HG03060 (cell line): ENCODE measurements at regions not wholly inside any gene's neighbourhood (a gene's known extent, or its start where the extent isn't known, plus 50 kb on each side); places are given as distances from the start of the nearest gene placed in this dataset.
A peak's percentile ranks its signal among the peaks of the same experiment; 100 is the strongest.

Source experiments
- ATAC-seq: cut with Tn5 transposase; IDR thresholded peaks from one replicate; pipeline ENCODE4 v1.9.1; 2021; ENCODE audit warnings: low read depth, moderate number of reproducible peaks; ENCODE audit not compliant: unreplicated experiment

- peak; percentile 94 for ATAC-seq
Observed at GRCh38 chr14:62081012-62081612, 318.9 kb downstream of the SNAPC1 start.

- ATAC-seq = no peak
Observed at GRCh38 chr14:62081951-62082350, 319.7 kb downstream of the SNAPC1 start.

- ATAC-seq = no peak
Observed at GRCh38 chr14:62082779-62083178, 320.6 kb downstream of the SNAPC1 start.

- no peak for ATAC-seq
Observed at GRCh38 chr14:62084020-62084419, 321.8 kb downstream of the SNAPC1 start.

GRCh38 chr14:62087191-62087590 lies 325.0 kb downstream of the SNAPC1 start:
- ATAC-seq = no peak

GRCh38 chr14:62093736-62094135 lies 331.5 kb downstream of the SNAPC1 start:
- ATAC-seq = no peak

GRCh38 chr14:62097072-62097471 lies 334.9 kb downstream of the SNAPC1 start:
- ATAC-seq = no peak

- no peak for ATAC-seq
Observed at GRCh38 chr14:62097824-62098223, 335.6 kb downstream of the SNAPC1 start.

GRCh38 chr14:62098357-62098756 lies 336.1 kb downstream of the SNAPC1 start:
- ATAC-seq = no peak

- ATAC-seq = no peak
Observed at GRCh38 chr14:62099091-62099490, 336.9 kb downstream of the SNAPC1 start.

GRCh38 chr14:62101189-62101588 lies 339.0 kb downstream of the SNAPC1 start:
- ATAC-seq = no peak

GRCh38 chr14:62101673-62102348 lies 339.6 kb downstream of the SNAPC1 start:
- no peak for ATAC-seq

- ATAC-seq = no peak
Observed at GRCh38 chr14:62102349-62102725, 340.1 kb downstream of the SNAPC1 start.

- ATAC-seq = no peak
Observed at GRCh38 chr14:62103464-62103863, 341.2 kb downstream of the SNAPC1 start.

GRCh38 chr14:62110941-62111340 lies 348.7 kb downstream of the SNAPC1 start:
- ATAC-seq = no peak

GRCh38 chr14:62117010-62117750 lies 355.0 kb downstream of the SNAPC1 start:
- ATAC-seq = peak; percentile 84

GRCh38 chr14:62117751-62118105 lies 355.5 kb downstream of the SNAPC1 start:
- no peak for ATAC-seq

GRCh38 chr14:62118461-62118860 lies 356.2 kb downstream of the SNAPC1 start:
- no peak for ATAC-seq

- ATAC-seq = no peak
Observed at GRCh38 chr14:62118871-62119270, 356.7 kb downstream of the SNAPC1 start.

- ATAC-seq = peak; percentile 34
Observed at GRCh38 chr14:62123961-62124360, 361.7 kb downstream of the SNAPC1 start.

- ATAC-seq = no peak
Observed at GRCh38 chr14:62125793-62126192, 363.6 kb downstream of the SNAPC1 start.
